H9 (cell line): ENCODE measurements at regions not wholly inside any gene's neighbourhood (a gene's known extent, or its start where the extent isn't known, plus 50 kb on each side); places are given as distances from the start of the nearest gene placed in this dataset.

ENCODE experiments used
- DNase-seq: peaks from one replicate; pipeline ENCODE4 v3.0.0-alpha.2; 2017
- H2AFZ ChIP-seq: one replicate; pipeline ENCODE4 v1.6.1; 2013; ENCODE audit warnings: mild to moderate bottlenecking, low read length, control low read depth, moderate library complexity
- H2AK5ac ChIP-seq: 2 replicates; pipeline ENCODE4 v1.6.1; 2013; ENCODE audit warnings: low read length, control low read depth, mixed read lengths; ENCODE audit not compliant: insufficient read length
- H2BK120ac ChIP-seq: one replicate; pipeline ENCODE4 v1.6.1; 2013; ENCODE audit warnings: low read depth, mild to moderate bottlenecking, low read length, control low read depth, inconsistent platforms; ENCODE audit not compliant: poor library complexity, severe bottlenecking
- H2BK12ac ChIP-seq: 2 replicates; pipeline ENCODE4 v1.6.1; 2013; ENCODE audit warnings: low read length, control low read depth, mixed read lengths, low read depth; ENCODE audit not compliant: insufficient read length
- H2BK15ac ChIP-seq: 2 replicates; pipeline ENCODE4 v1.6.1; 2013; ENCODE audit warnings: low read depth, low read length, control low read depth
- H2BK20ac ChIP-seq: one replicate; pipeline ENCODE4 v1.6.1; 2013; ENCODE audit warnings: low read depth, mild to moderate bottlenecking, low read length, control low read depth, inconsistent platforms; ENCODE audit not compliant: poor library complexity, severe bottlenecking
- H2BK5ac ChIP-seq: 2 replicates; pipeline ENCODE4 v1.6.1; 2013; ENCODE audit warnings: low read length, control low read depth, mixed read lengths; ENCODE audit not compliant: insufficient read length
- H3K14ac ChIP-seq: 2 replicates; pipeline ENCODE4 v1.6.1; 2013; ENCODE audit warnings: low read length, control low read depth; ENCODE audit not compliant: insufficient read depth
- H3K18ac ChIP-seq: 2 replicates; pipeline ENCODE4 v1.6.1; 2013; ENCODE audit warnings: low read depth, mild to moderate bottlenecking, mixed read lengths, low read length, control low read depth; ENCODE audit not compliant: insufficient read length
- H3K23ac ChIP-seq: 2 replicates; pipeline ENCODE4 v1.6.1; 2013; ENCODE audit warnings: low read length, control low read depth, mixed read lengths, low read depth; ENCODE audit not compliant: insufficient read length
- H3K23me2 ChIP-seq: 2 replicates; pipeline ENCODE4 v1.6.1; 2013; ENCODE audit warnings: low read depth, mild to moderate bottlenecking, mixed read lengths, low read length, control low read depth; ENCODE audit not compliant: insufficient read length, poor library complexity, severe bottlenecking
- H3K27ac ChIP-seq: 2 replicates; pipeline ENCODE4 v1.5.1; 2013; ENCODE audit warnings: low read length, control low read depth, mixed read lengths, low read depth; ENCODE audit not compliant: insufficient read length
- H3K27me3 ChIP-seq: 2 replicates; pipeline ENCODE4 v1.6.1; 2013; ENCODE audit warnings: low read length, control low read depth, inconsistent platforms; ENCODE audit not compliant: insufficient read depth
- H3K4ac ChIP-seq: 2 replicates; pipeline ENCODE4 v1.6.1; 2013; ENCODE audit warnings: low read depth, mild to moderate bottlenecking, control low read depth, inconsistent platforms, low read length, moderate library complexity
- H3K4me1 ChIP-seq: 2 replicates; pipeline ENCODE4 v1.6.1; 2013; ENCODE audit warnings: low read length, control low read depth, inconsistent platforms; ENCODE audit not compliant: insufficient read depth
- H3K4me2 ChIP-seq: 2 replicates; pipeline ENCODE4 v1.6.1; 2013; ENCODE audit warnings: low read length, control low read depth, mixed read lengths; ENCODE audit not compliant: insufficient read length, insufficient read depth
- H3K56ac ChIP-seq: 2 replicates; pipeline ENCODE4 v1.6.1; 2013; ENCODE audit warnings: low read depth, mild to moderate bottlenecking, mixed read lengths, low read length, control low read depth; ENCODE audit not compliant: insufficient read length
- H3K79me1 ChIP-seq: 2 replicates; pipeline ENCODE4 v1.6.1; 2013; ENCODE audit warnings: low read depth, mild to moderate bottlenecking, moderate library complexity, low read length, control low read depth, inconsistent platforms; ENCODE audit not compliant: insufficient read depth, poor library complexity, severe bottlenecking
- H3K79me2 ChIP-seq: 2 replicates; pipeline ENCODE4 v1.6.1; 2013; ENCODE audit warnings: low read length, control low read depth, inconsistent platforms; ENCODE audit not compliant: insufficient read depth
- H3K9ac ChIP-seq: 2 replicates; pipeline ENCODE4 v1.6.1; 2013; ENCODE audit warnings: low read length, control low read depth, mixed read lengths; ENCODE audit not compliant: insufficient read length; ENCODE audit errors: extremely low read depth
- H3K9me3 ChIP-seq: one replicate; pipeline ENCODE4 v1.6.1; 2013; ENCODE audit warnings: low read depth, low read length, inconsistent platforms; ENCODE audit not compliant: control insufficient read depth
- H3T11ph ChIP-seq: one replicate; pipeline ENCODE4 v1.6.1; 2013; ENCODE audit warnings: mild to moderate bottlenecking, low read length, control low read depth, inconsistent platforms
- H4K20me1 ChIP-seq: one replicate; pipeline ENCODE4 v1.6.1; 2013; ENCODE audit not compliant: control insufficient read depth, insufficient read length, insufficient read depth
- H4K5ac ChIP-seq: 2 replicates; pipeline ENCODE4 v1.6.1; 2013; ENCODE audit warnings: low read depth, mild to moderate bottlenecking, mixed read lengths, low read length, control low read depth; ENCODE audit not compliant: insufficient read length
- H4K8ac ChIP-seq: replicated peaks from 2 replicates; pipeline ENCODE4 v1.6.1; 2013; ENCODE audit warnings: low read length, control low read depth, mixed read lengths, low read depth; ENCODE audit not compliant: insufficient read length
- H4K91ac ChIP-seq: 2 replicates; pipeline ENCODE4 v1.6.1; 2013; ENCODE audit warnings: low read depth, mild to moderate bottlenecking, moderate library complexity, mixed read lengths, low read length, control low read depth; ENCODE audit not compliant: insufficient read length
- H3K27ac Mint-ChIP-seq, 3 experiments: 2 replicates in 2 of 3; 3 replicates in 1 of 3; pipeline ENCODE4 v1.8.0; 2020 to 2021; ENCODE audit warnings: mixed read lengths in 3 of 3, mild to moderate bottlenecking in 1 of 3, moderate library complexity in 1 of 3
- H3K27me3 Mint-ChIP-seq: 2 replicates; pipeline ENCODE4 v1.8.0; 2021; ENCODE audit warnings: low read depth, mild to moderate bottlenecking, moderate library complexity, mixed read lengths
- H3K36me3 Mint-ChIP-seq, 3 experiments: 2 replicates in 2 of 3; 3 replicates in 1 of 3; pipeline ENCODE4 v1.8.0; 2020 to 2021; ENCODE audit warnings: low read depth in 3 of 3, mixed read lengths in 3 of 3; ENCODE audit not compliant: insufficient read depth in 1 of 3
- H3K4me1 Mint-ChIP-seq, 2 experiments: 2 replicates each; pipeline ENCODE4 v1.8.0; 2020; ENCODE audit warnings: mixed read lengths in 2 of 2
- H3K4me3 Mint-ChIP-seq, 2 experiments: 2 replicates in 1 of 2; 3 replicates in 1 of 2; pipeline ENCODE4 v1.8.0; 2020 to 2021; ENCODE audit warnings: mild to moderate bottlenecking in 2 of 2, mixed read lengths in 2 of 2, moderate library complexity in 1 of 2
- H3K9me3 Mint-ChIP-seq, 2 experiments: 2 replicates in 1 of 2; 3 replicates in 1 of 2; pipeline ENCODE4 v1.8.0; 2020; ENCODE audit warnings: mild to moderate bottlenecking in 2 of 2, mixed read lengths in 2 of 2, moderate library complexity in 1 of 2
- WGBS: extraction: QIAGEN DNeasy Blood & Tissue Kit; methylation state at CpG from one replicate; pipeline ENCODE4 v1.1.7; 2013; ENCODE audit warnings: missing lambda C conversion rate, low lambda C conversion rate, mixed read lengths; ENCODE audit not compliant: insufficient read length; ENCODE audit errors: extremely low coverage; 5-methylcytosine and 5-hydroxymethylcytosine counted together
- TF ChIP-seq, protein P1 (sequence below): fragments of 200-600 bp; sonication (generic); conservative IDR thresholded peaks from 3 replicates; pipeline ENCODE4 v1.8.0; 2021; ENCODE audit warnings: antibody characterized with exemption, mild to moderate bottlenecking

- no peak overlapping the region for H3T11ph ChIP-seq
- no peak overlapping the region for H2BK20ac ChIP-seq
- Mint-ChIP-seq H3K4me3 (no peak overlapping the region), H3K27ac (peak overlapping the region in 1 of 3 experiments; percentile 70; a peak in 1 of 7 replicates), H3K4me1 (peaks cover 3 to 7% of the 10 kb centered on the region in 2 experiments; a peak in 3 of 4 replicates), H3K36me3 (peaks cover 0 to 4% (median 0%) of the 10 kb centered on the region in 3 experiments; a peak in 2 of 7 replicates), H3K27me3 (peaks cover 3% of the 10 kb centered on the region; the same call in 1 of the 2 replicates), H3K9me3 (peaks cover 2 to 3% of the 10 kb centered on the region in 2 experiments; a peak in 2 of 5 replicates)
- H2BK15ac ChIP-seq = no peak overlapping the region
- no peak overlapping the region for H4K91ac ChIP-seq
- no peaks in the 10 kb centered on the region for H3K79me1 ChIP-seq
- no peak overlapping the region for H2AK5ac ChIP-seq
- no peak overlapping the region for H3K4ac ChIP-seq
- H3K4me1 ChIP-seq = no peaks in the 10 kb centered on the region
- no peak overlapping the region for H2BK12ac ChIP-seq
- H3K79me2 ChIP-seq = no peaks in the 10 kb centered on the region
- no peak overlapping the region for H4K5ac ChIP-seq
- DNase-seq = no peak
- H3K23ac ChIP-seq = no peak overlapping the region
- no peak overlapping the region for H3K4me2 ChIP-seq
- H3K27me3 ChIP-seq = no peaks in the 10 kb centered on the region
- H3K56ac ChIP-seq = no peak overlapping the region
- H3K9me3 ChIP-seq = no peaks in the 10 kb centered on the region
- no peak overlapping the region for H2BK120ac ChIP-seq
- H4K20me1 ChIP-seq = peaks cover 2% of the 10 kb centered on the region
- no peak overlapping the region for H2AFZ ChIP-seq
- no peak overlapping the region for H3K18ac ChIP-seq
- no peak overlapping the region for H3K9ac ChIP-seq
- TF ChIP-seq, protein P1, sequence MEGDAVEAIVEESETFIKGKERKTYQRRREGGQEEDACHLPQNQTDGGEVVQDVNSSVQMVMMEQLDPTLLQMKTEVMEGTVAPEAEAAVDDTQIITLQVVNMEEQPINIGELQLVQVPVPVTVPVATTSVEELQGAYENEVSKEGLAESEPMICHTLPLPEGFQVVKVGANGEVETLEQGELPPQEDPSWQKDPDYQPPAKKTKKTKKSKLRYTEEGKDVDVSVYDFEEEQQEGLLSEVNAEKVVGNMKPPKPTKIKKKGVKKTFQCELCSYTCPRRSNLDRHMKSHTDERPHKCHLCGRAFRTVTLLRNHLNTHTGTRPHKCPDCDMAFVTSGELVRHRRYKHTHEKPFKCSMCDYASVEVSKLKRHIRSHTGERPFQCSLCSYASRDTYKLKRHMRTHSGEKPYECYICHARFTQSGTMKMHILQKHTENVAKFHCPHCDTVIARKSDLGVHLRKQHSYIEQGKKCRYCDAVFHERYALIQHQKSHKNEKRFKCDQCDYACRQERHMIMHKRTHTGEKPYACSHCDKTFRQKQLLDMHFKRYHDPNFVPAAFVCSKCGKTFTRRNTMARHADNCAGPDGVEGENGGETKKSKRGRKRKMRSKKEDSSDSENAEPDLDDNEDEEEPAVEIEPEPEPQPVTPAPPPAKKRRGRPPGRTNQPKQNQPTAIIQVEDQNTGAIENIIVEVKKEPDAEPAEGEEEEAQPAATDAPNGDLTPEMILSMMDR = no peak
- H2BK5ac ChIP-seq = no peak overlapping the region
- no CpG with 5 or more reads among the region's 14 CpGs for WGBS
- no peak overlapping the region for H4K8ac ChIP-seq
- no peak overlapping the region for H3K14ac ChIP-seq
- no peak overlapping the region for H3K27ac ChIP-seq
- H3K23me2 ChIP-seq = no peaks in the 10 kb centered on the region
Observed at GRCh38 chr6:4636191-4636880, 139.9 kb upstream of the CDYL start.
